ENCODE measurements at regions not wholly inside any gene's neighbourhood (a gene's known extent, or its start where the extent isn't known, plus 50 kb on each side); places are given as distances from the start of the nearest gene placed in this dataset.

- H3K9me3 ChIP-seq (ENCODE audit: control insufficient read depth in 2 of 3, low read length in 3 of 3): no peaks in the 10 kb centered on the region
- POLR2A ChIA-PET: no interaction called here
- intact Hi-C loops (cut with micrococcal nuclease): no loop called here
Observed at GRCh38 chr11:127481391-127481790, 480.8 kb upstream of the KIRREL3 start.

GRCh38 chr11:127478826-127479225 lies 478.3 kb upstream of the KIRREL3 start:
- Histone ChIP-seq H3K9me3 (ENCODE audit: control insufficient read depth in 2 of 3, low read length in 3 of 3) (no peaks in the 10 kb centered on the region), H3K27me3 (ENCODE audit: control insufficient read depth in 2 of 2, insufficient read depth in 2 of 2, low read length in 2 of 2) (no peaks in the 10 kb centered on the region), H3K36me3 (ENCODE audit: control insufficient read depth in 2 of 3, insufficient read depth in 3 of 3, low read length in 3 of 3) (no peaks in the 10 kb centered on the region), H3K4me3 (ENCODE audit: low read length) (no peak overlapping the region), H3K27ac (ENCODE audit: low read depth, low read length) (no peak overlapping the region), H3K4me1 (ENCODE audit: control insufficient read depth in 2 of 2, insufficient read depth in 2 of 2, low read length in 2 of 2) (no peaks in the 10 kb centered on the region)
- Mint-ChIP-seq H3K27ac (no peak overlapping the region), H3K27me3 (peaks cover 0 to 12% (median 0%) of the 10 kb centered on the region in 5 donors), H3K36me3 (no peaks in the 10 kb centered on the region), H3K9me3 (peaks cover 0 to 3% (median 0%) of the 10 kb centered on the region in 11 donors), H3K4me1 (peaks cover 0 to 10% (median 0%) of the 10 kb centered on the region in 7 donors), H3K4me3 (no peak overlapping the region)
- CTCF ChIA-PET: interaction anchor here (0.6 kb wide), 1 partner anchor 20 kb away, joined by 3 read pairs; no protein-coding TSS in a partner anchor
- ATAC-seq: no peak
- intact Hi-C loops (cut with micrococcal nuclease): no loop called here
- POLR2A ChIA-PET: no interaction called here
- DNase-seq: no peak

More at GRCh38 chr11:127481391-127481790, 480.8 kb upstream of the KIRREL3 start:
- Histone ChIP-seq H3K4me1 (ENCODE audit: control insufficient read depth in 2 of 2, insufficient read depth in 2 of 2, low read length in 2 of 2) (no peaks in the 10 kb centered on the region), H3K27me3 (ENCODE audit: control insufficient read depth in 2 of 2, insufficient read depth in 2 of 2, low read length in 2 of 2) (no peaks in the 10 kb centered on the region), H3K27ac (ENCODE audit: low read depth, low read length) (no peak overlapping the region), H3K36me3 (ENCODE audit: control insufficient read depth in 2 of 3, insufficient read depth in 3 of 3, low read length in 3 of 3) (no peaks in the 10 kb centered on the region), H3K4me3 (ENCODE audit: low read length) (no peak overlapping the region)
- Mint-ChIP-seq H3K9me3 (peaks cover 0 to 4% (median 0%) of the 10 kb centered on the region in 11 donors), H3K27me3 (peaks cover 0 to 15% (median 5%) of the 10 kb centered on the region in 5 donors), H3K4me3 (no peak overlapping the region), H3K4me1 (no peaks in the 10 kb centered on the region), H3K27ac (no peak overlapping the region), H3K36me3 (no peaks in the 10 kb centered on the region)
- no peak for ATAC-seq
- CTCF ChIA-PET: interaction anchor here (0.9 kb wide), 1 partner anchor 15 kb away, joined by 4 read pairs; no protein-coding TSS in a partner anchor
- no peak for DNase-seq

- CTCF ChIA-PET: no interaction called here
- Histone ChIP-seq H3K27ac (ENCODE audit: low read depth, low read length) (no peak overlapping the region), H3K27me3 (ENCODE audit: control insufficient read depth in 2 of 2, insufficient read depth in 2 of 2, low read length in 2 of 2) (no peaks in the 10 kb centered on the region), H3K36me3 (ENCODE audit: control insufficient read depth in 2 of 3, insufficient read depth in 3 of 3, low read length in 3 of 3) (no peaks in the 10 kb centered on the region), H3K4me3 (ENCODE audit: low read length) (no peak overlapping the region), H3K4me1 (ENCODE audit: control insufficient read depth in 2 of 2, insufficient read depth in 2 of 2, low read length in 2 of 2) (no peaks in the 10 kb centered on the region), H3K9me3 (ENCODE audit: control insufficient read depth in 2 of 3, low read length in 3 of 3) (no peaks in the 10 kb centered on the region)
- H3K4me3 Mint-ChIP-seq: no peak overlapping the region
- no peak overlapping the region for H3K27ac Mint-ChIP-seq
- no peak for DNase-seq
- intact Hi-C loops (cut with micrococcal nuclease): no loop called here
- peaks cover 0 to 10% (median 0%) of the 10 kb centered on the region in 7 donors for H3K4me1 Mint-ChIP-seq
- POLR2A ChIA-PET: no interaction called here
- ATAC-seq: no peak
- H3K9me3 Mint-ChIP-seq: peaks cover 0 to 3% (median 0%) of the 10 kb centered on the region in 11 donors
- no peaks in the 10 kb centered on the region for H3K36me3 Mint-ChIP-seq
- peaks cover 0 to 26% (median 0%) of the 10 kb centered on the region in 5 donors for H3K27me3 Mint-ChIP-seq
Observed at GRCh38 chr11:127474766-127475165, 474.2 kb upstream of the KIRREL3 start.

- H3K4me1 Mint-ChIP-seq: peaks cover 0 to 10% (median 0%) of the 10 kb centered on the region in 7 donors
- ATAC-seq: no peak
Observed at GRCh38 chr11:127472505-127472904, 471.9 kb upstream of the KIRREL3 start.

GRCh38 chr11:127471662-127472061 lies 471.1 kb upstream of the KIRREL3 start:
- H3K36me3 Mint-ChIP-seq: no peaks in the 10 kb centered on the region
- H3K4me3 ChIP-seq (ENCODE audit: low read length): no peak overlapping the region
- ATAC-seq: no peak

More at GRCh38 chr11:127472505-127472904, 471.9 kb upstream of the KIRREL3 start:
- Histone ChIP-seq H3K27me3 (ENCODE audit: control insufficient read depth in 2 of 2, insufficient read depth in 2 of 2, low read length in 2 of 2) (no peaks in the 10 kb centered on the region), H3K4me3 (ENCODE audit: low read length) (no peak overlapping the region), H3K4me1 (ENCODE audit: control insufficient read depth in 2 of 2, insufficient read depth in 2 of 2, low read length in 2 of 2) (no peaks in the 10 kb centered on the region), H3K36me3 (ENCODE audit: control insufficient read depth in 2 of 3, insufficient read depth in 3 of 3, low read length in 3 of 3) (no peaks in the 10 kb centered on the region), H3K27ac (ENCODE audit: low read depth, low read length) (no peak overlapping the region), H3K9me3 (ENCODE audit: control insufficient read depth in 2 of 3, low read length in 3 of 3) (no peaks in the 10 kb centered on the region)
- POLR2A ChIA-PET: no interaction called here
- DNase-seq: no peak
- no peaks in the 10 kb centered on the region for H3K36me3 Mint-ChIP-seq
- H3K27me3 Mint-ChIP-seq: peaks cover 0 to 26% (median 0%) of the 10 kb centered on the region in 5 donors
- CTCF ChIA-PET: no interaction called here
- no peak overlapping the region for H3K27ac Mint-ChIP-seq
- H3K4me3 Mint-ChIP-seq: no peak overlapping the region
- intact Hi-C loops (cut with micrococcal nuclease): no loop called here
- peaks cover 0 to 3% (median 0%) of the 10 kb centered on the region in 11 donors for H3K9me3 Mint-ChIP-seq

GRCh38 chr11:127470306-127470884 lies 469.8 kb upstream of the KIRREL3 start:
- Histone ChIP-seq H3K27me3 (ENCODE audit: control insufficient read depth in 2 of 2, insufficient read depth in 2 of 2, low read length in 2 of 2) (no peaks in the 10 kb centered on the region), H3K9me3 (ENCODE audit: control insufficient read depth in 2 of 3, low read length in 3 of 3) (no peaks in the 10 kb centered on the region), H3K27ac (ENCODE audit: low read depth, low read length) (no peak overlapping the region), H3K4me3 (ENCODE audit: low read length) (no peak overlapping the region), H3K4me1 (ENCODE audit: control insufficient read depth in 2 of 2, insufficient read depth in 2 of 2, low read length in 2 of 2) (no peaks in the 10 kb centered on the region), H3K36me3 (ENCODE audit: control insufficient read depth in 2 of 3, insufficient read depth in 3 of 3, low read length in 3 of 3) (no peaks in the 10 kb centered on the region)
- Mint-ChIP-seq H3K4me3 (no peak overlapping the region), H3K27ac (no peak overlapping the region), H3K27me3 (peaks cover 0 to 26% (median 0%) of the 10 kb centered on the region in 5 donors), H3K4me1 (peaks cover 0 to 6% (median 0%) of the 10 kb centered on the region in 7 donors), H3K9me3 (peaks cover 0 to 2% (median 0%) of the 10 kb centered on the region in 11 donors), H3K36me3 (no peaks in the 10 kb centered on the region)
- ChIA-PET POLR2A (no interaction called here), CTCF (no interaction called here)
- ATAC-seq: no peak
- DNase-seq: no peak
- intact Hi-C loops (cut with micrococcal nuclease): no loop called here

More at GRCh38 chr11:127471662-127472061, 471.1 kb upstream of the KIRREL3 start:
- intact Hi-C loops (cut with micrococcal nuclease): no loop called here
- DNase-seq: no peak
- Mint-ChIP-seq H3K4me3 (no peak overlapping the region), H3K4me1 (peaks cover 0 to 10% (median 0%) of the 10 kb centered on the region in 7 donors), H3K27me3 (peaks cover 0 to 26% (median 0%) of the 10 kb centered on the region in 5 donors), H3K9me3 (peaks cover 0 to 3% (median 0%) of the 10 kb centered on the region in 11 donors), H3K27ac (no peak overlapping the region)
- Histone ChIP-seq H3K36me3 (ENCODE audit: control insufficient read depth in 2 of 3, insufficient read depth in 3 of 3, low read length in 3 of 3) (no peaks in the 10 kb centered on the region), H3K27me3 (ENCODE audit: control insufficient read depth in 2 of 2, insufficient read depth in 2 of 2, low read length in 2 of 2) (no peaks in the 10 kb centered on the region), H3K27ac (ENCODE audit: low read depth, low read length) (no peak overlapping the region), H3K4me1 (ENCODE audit: control insufficient read depth in 2 of 2, insufficient read depth in 2 of 2, low read length in 2 of 2) (no peaks in the 10 kb centered on the region), H3K9me3 (ENCODE audit: control insufficient read depth in 2 of 3, low read length in 3 of 3) (no peaks in the 10 kb centered on the region)
- POLR2A ChIA-PET: no interaction called here
- CTCF ChIA-PET: no interaction called here

GRCh38 chr11:127464325-127464724 lies 463.8 kb upstream of the KIRREL3 start:
- Mint-ChIP-seq H3K4me3 (no peak overlapping the region), H3K27ac (no peak overlapping the region), H3K9me3 (peaks cover 0 to 2% (median 0%) of the 10 kb centered on the region in 11 donors), H3K4me1 (no peaks in the 10 kb centered on the region), H3K27me3 (peaks cover 0 to 10% (median 6%) of the 10 kb centered on the region in 5 donors), H3K36me3 (no peaks in the 10 kb centered on the region)
- Histone ChIP-seq H3K27ac (ENCODE audit: low read depth, low read length) (no peak overlapping the region), H3K4me1 (ENCODE audit: control insufficient read depth in 2 of 2, insufficient read depth in 2 of 2, low read length in 2 of 2) (no peaks in the 10 kb centered on the region), H3K27me3 (ENCODE audit: control insufficient read depth in 2 of 2, insufficient read depth in 2 of 2, low read length in 2 of 2) (no peaks in the 10 kb centered on the region), H3K9me3 (ENCODE audit: control insufficient read depth in 2 of 3, low read length in 3 of 3) (no peaks in the 10 kb centered on the region), H3K4me3 (ENCODE audit: low read length) (no peak overlapping the region), H3K36me3 (ENCODE audit: control insufficient read depth in 2 of 3, insufficient read depth in 3 of 3, low read length in 3 of 3) (no peaks in the 10 kb centered on the region)
- ATAC-seq (no peak), DNase-seq (no peak)
- CTCF ChIA-PET: no interaction called here
- POLR2A ChIA-PET: no interaction called here
- intact Hi-C loops (cut with micrococcal nuclease): no loop called here

All from naive thymus-derived CD4-positive, alpha-beta T cell (primary cell).